HCT116 (cell line): ENCODE measurements at regions not wholly inside any gene's neighbourhood (a gene's known extent, or its start where the extent isn't known, plus 50 kb on each side); places are given as distances from the start of the nearest gene placed in this dataset.

Experiments
- ATAC-seq: fragments of 200-7000 bp; cut with Tn5 transposase; 2 replicates; pipeline ENCODE4 v1.9.1; 2020; ENCODE audit warnings: mild to moderate bottlenecking, moderate library complexity
- BruUV-seq: library from RNA; stranded (reverse); fragments of 400-500 nt; replicated peaks from 2 replicates; lab custom pipeline; 2021; lab: Mats Ljungman, UMichigan
- CTCF ChIA-PET: fragments of 300-600 bp; sonication (Branson Sonifier 250); formaldehyde crosslinking; loops from one replicate; lab custom pipeline; 2021; ENCODE audit warnings: antibody characterized with exemption; lab: Charles Lee
- POLR2A ChIA-PET: fragments of 300-600, 350-600 bp; sonication (Branson Sonifier 250); formaldehyde crosslinking; loops from one replicate; lab custom pipeline; 2021; ENCODE audit warnings: antibody characterized with exemption; lab: Charles Lee
- RAD21 ChIA-PET, 2 experiments: fragments of 300-600 bp; sonication (Branson Sonifier 250); formaldehyde crosslinking; loops; one replicate each; lab custom pipeline; 2023; ENCODE audit warnings: low total read pairs in 2 of 2; ENCODE audit not compliant: uncharacterized antibody in 2 of 2, unreplicated experiment in 2 of 2, low non-redundant PET in 1 of 2; lab: Charles Lee
- DNase-seq: peaks from one replicate; pipeline ENCODE4 v3.0.0-alpha.2; 2010; ENCODE audit warnings: low read depth, low spot score
- H2AFZ ChIP-seq: fragments of 200-600 bp; shearing (Covaris generic), sonication (generic); 2 replicates; pipeline ENCODE4 v1.6.1; 2017; ENCODE audit warnings: low read depth, mixed run types, mixed read lengths, antibody characterized with exemption, low read length; ENCODE audit not compliant: poor library complexity, severe bottlenecking
- H3K27ac ChIP-seq: 2 replicates; pipeline ENCODE4 v1.5.1; 2012; ENCODE audit warnings: low read depth, low read length
- H3K27me3 ChIP-seq: fragments of 200-600 bp; sonication (generic); 2 replicates; pipeline ENCODE4 v1.6.1; 2016; ENCODE audit warnings: mixed run types, low read length, mixed read lengths; ENCODE audit not compliant: insufficient read depth
- H3K36me3 ChIP-seq, 2 experiments: fragments of 200-500 bp in 1 of 2; fragments of 200-600 bp in 1 of 2; sonication (Bioruptor generic) in 1 of 2; sonication (generic) in 1 of 2; 2 replicates each; pipeline versions ENCODE4 v1.5.1 to v1.6.1; 2014 to 2016; ENCODE audit warnings: low read length in 2 of 2, inconsistent platforms in 1 of 2, mixed read lengths in 1 of 2, mixed run types in 1 of 2; ENCODE audit not compliant: insufficient read depth in 2 of 2, control insufficient read depth in 1 of 2
- H3K4me1 ChIP-seq, 2 experiments: fragments of 200-600 bp in 1 of 2; sonication (generic) in 1 of 2; 2 replicates each; pipeline versions ENCODE4 v1.5.1 to v1.6.1; 2012 to 2017; ENCODE audit warnings: low read length in 2 of 2, inconsistent platforms in 1 of 2, mild to moderate bottlenecking in 1 of 2, mixed read lengths in 1 of 2, mixed run types in 1 of 2, moderate library complexity in 1 of 2; ENCODE audit not compliant: insufficient read depth in 2 of 2, control insufficient read depth in 1 of 2
- H3K4me2 ChIP-seq: fragments of 200-600 bp; sonication (generic); 2 replicates; pipeline ENCODE4 v1.6.1; 2017; ENCODE audit warnings: mixed run types, low read length, mixed read lengths
- H3K4me3 ChIP-seq, 2 experiments: fragments of 200-600 bp in 1 of 2; sonication (generic) in 1 of 2; replicated peaks in 1 of 2; 2 replicates each; pipeline ENCODE4 v1.5.1; 2011 to 2016; ENCODE audit warnings: low read length in 2 of 2, control low read depth in 1 of 2, low read depth in 1 of 2, mild to moderate bottlenecking in 1 of 2, mixed read lengths in 1 of 2, mixed run types in 1 of 2
- H3K79me2 ChIP-seq: fragments of 200-600 bp; sonication (generic); 2 replicates; pipeline ENCODE4 v1.6.1; 2017; ENCODE audit warnings: mild to moderate bottlenecking, mixed run types, low read length, moderate library complexity, mixed read lengths; ENCODE audit not compliant: insufficient read depth
- H3K9ac ChIP-seq: fragments of 200-600 bp; sonication (generic); 2 replicates; pipeline ENCODE4 v1.6.1; 2016; ENCODE audit warnings: low read length, mixed read lengths
- H3K9me2 ChIP-seq: fragments of 200-600 bp; sonication (generic), shearing (Covaris generic); 2 replicates; pipeline ENCODE4 v1.6.1; 2017; ENCODE audit warnings: mixed run types, mild to moderate bottlenecking, moderate library complexity; ENCODE audit not compliant: insufficient read depth
- H3K9me3 ChIP-seq, 2 experiments: fragments of 200-500 bp in 1 of 2; fragments of 200-600 bp in 1 of 2; sonication (Bioruptor generic) in 1 of 2; sonication (generic) in 1 of 2; 2 replicates each; pipeline ENCODE4 v1.6.1; 2014 to 2017; ENCODE audit warnings: low read length in 2 of 2, mixed read lengths in 2 of 2, inconsistent platforms in 1 of 2, low read depth in 1 of 2, mild to moderate bottlenecking in 1 of 2, mixed run types in 1 of 2, moderate library complexity in 1 of 2; ENCODE audit not compliant: control insufficient read depth in 1 of 2, insufficient read depth in 1 of 2
- H4K20me1 ChIP-seq: fragments of 200-600 bp; sonication (generic), shearing (Covaris generic); 2 replicates; pipeline ENCODE4 v1.6.1; 2017; ENCODE audit warnings: mixed run types, mild to moderate bottlenecking, moderate library complexity; ENCODE audit not compliant: insufficient read depth
- EZH2 ChIP-seq: fragments of 200-600 bp; sonication (generic); IDR thresholded peaks from 2 replicates; pipeline ENCODE4 v1.6.1; 2017; ENCODE audit warnings: antibody characterized with exemption, mixed run types
- FOSL1 ChIP-seq: IDR thresholded peaks from 2 replicates; pipeline ENCODE4 v1.6.1; 2012; ENCODE audit warnings: low read depth
- POLR2AphosphoS5 ChIP-seq: IDR thresholded peaks from 2 replicates; pipeline ENCODE4 v1.6.1; 2011; ENCODE audit warnings: mild to moderate bottlenecking, low read depth, low read length, moderate library complexity
- TCF7L2 ChIP-seq: IDR thresholded peaks from 2 replicates; pipeline ENCODE4 v1.7.0; 2011; ENCODE audit warnings: borderline replicate concordance, inconsistent platforms; ENCODE audit not compliant: insufficient read depth, insufficient read length; ENCODE audit errors: extremely low read depth
- YY1 ChIP-seq: IDR thresholded peaks from 2 replicates; pipeline ENCODE4 v1.6.1; 2011; ENCODE audit warnings: low read length, low read depth, moderate library complexity, mild to moderate bottlenecking; ENCODE audit not compliant: insufficient replicate concordance; ENCODE audit errors: extremely low read depth
- ZFX ChIP-seq: fragments of 450-650 bp; IDR thresholded peaks from 2 replicates; pipeline ENCODE4 v1.6.1; 2017
- ZNF274 ChIP-seq: fragments of 200-500 bp; sonication (Bioruptor generic); IDR thresholded peaks from 2 replicates; pipeline ENCODE4 v1.6.1; 2014; ENCODE audit warnings: mild to moderate bottlenecking, low read depth, low read length, inconsistent platforms
- intact Hi-C: fragments of 100-400 bp; cut with micrococcal nuclease; formaldehyde crosslinking; loops from 2 replicates; pipeline ENCODE4 v1.10.0; 2022
- TF ChIP-seq, protein P1 (sequence below): IDR thresholded peaks from 2 replicates; pipeline ENCODE4 v1.6.1; 2012
- TF ChIP-seq, protein P2 (sequence below): IDR thresholded peaks from 2 replicates; pipeline ENCODE4 v1.6.1; 2011; ENCODE audit warnings: mild to moderate bottlenecking, low read length, moderate library complexity; ENCODE audit not compliant: insufficient replicate concordance; ENCODE audit errors: extremely low read depth
- TF ChIP-seq, protein P3 (sequence below), 3 experiments: fragments of 200-600 bp in 1 of 3; sonication (generic) in 1 of 3; IDR thresholded peaks in 2 of 3; conservative IDR thresholded peaks in 1 of 3; 2 replicates each; pipeline ENCODE4 v1.5.1; 2012 to 2017; ENCODE audit warnings: low read depth in 2 of 3, low read length in 2 of 3, antibody characterized with exemption in 1 of 3, borderline replicate concordance in 1 of 3, control low read depth in 1 of 3, mild to moderate bottlenecking in 1 of 3, mixed read lengths in 1 of 3, mixed run types in 1 of 3, moderate library complexity in 1 of 3; ENCODE audit not compliant: insufficient read depth in 1 of 3

DNA sequence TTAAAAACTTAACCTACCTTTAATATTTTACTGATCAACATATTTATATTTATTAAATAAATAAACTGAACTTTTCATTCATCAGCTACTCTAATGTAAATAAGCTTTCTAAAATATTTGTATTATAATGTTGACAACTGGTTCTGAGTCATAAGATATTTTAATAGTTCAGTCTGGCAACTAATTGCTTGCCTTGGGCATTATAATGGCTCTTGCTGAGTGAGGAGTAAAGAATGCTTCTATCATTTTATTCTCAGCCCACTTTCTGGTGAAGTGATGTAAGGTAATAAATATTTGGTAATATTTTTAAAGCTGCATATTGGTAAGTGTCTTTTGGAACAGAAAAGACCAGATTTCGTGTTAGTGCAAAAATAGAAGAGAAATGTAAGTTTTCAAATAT is 81.5 kb downstream of the DIPK2A start:
- Histone ChIP-seq H3K79me2 (no peaks in the 10 kb centered on the region), H3K9me3 (no peaks in the 10 kb centered on the region), H4K20me1 (no peaks in the 10 kb centered on the region), H3K36me3 (no peaks in the 10 kb centered on the region), H3K9me2 (no peaks in the 10 kb centered on the region), H2AFZ (no peak overlapping the region), H3K27ac (no peak overlapping the region), H3K4me3 (no peak overlapping the region), H3K27me3 (no peaks in the 10 kb centered on the region), H3K9ac (no peak overlapping the region), H3K4me2 (no peak overlapping the region), H3K4me1 (no peaks in the 10 kb centered on the region)
- DNase-seq (no peak), ATAC-seq (no peak)
- POLR2A ChIA-PET: no interaction called here
- RAD21 ChIA-PET: no interaction called here
- CTCF ChIA-PET: no interaction called here
- intact Hi-C loops: no loop called here
- TF ChIP-seq, protein P1, sequence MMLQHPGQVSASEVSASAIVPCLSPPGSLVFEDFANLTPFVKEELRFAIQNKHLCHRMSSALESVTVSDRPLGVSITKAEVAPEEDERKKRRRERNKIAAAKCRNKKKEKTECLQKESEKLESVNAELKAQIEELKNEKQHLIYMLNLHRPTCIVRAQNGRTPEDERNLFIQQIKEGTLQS: no peak
- TF ChIP-seq, protein P2, sequence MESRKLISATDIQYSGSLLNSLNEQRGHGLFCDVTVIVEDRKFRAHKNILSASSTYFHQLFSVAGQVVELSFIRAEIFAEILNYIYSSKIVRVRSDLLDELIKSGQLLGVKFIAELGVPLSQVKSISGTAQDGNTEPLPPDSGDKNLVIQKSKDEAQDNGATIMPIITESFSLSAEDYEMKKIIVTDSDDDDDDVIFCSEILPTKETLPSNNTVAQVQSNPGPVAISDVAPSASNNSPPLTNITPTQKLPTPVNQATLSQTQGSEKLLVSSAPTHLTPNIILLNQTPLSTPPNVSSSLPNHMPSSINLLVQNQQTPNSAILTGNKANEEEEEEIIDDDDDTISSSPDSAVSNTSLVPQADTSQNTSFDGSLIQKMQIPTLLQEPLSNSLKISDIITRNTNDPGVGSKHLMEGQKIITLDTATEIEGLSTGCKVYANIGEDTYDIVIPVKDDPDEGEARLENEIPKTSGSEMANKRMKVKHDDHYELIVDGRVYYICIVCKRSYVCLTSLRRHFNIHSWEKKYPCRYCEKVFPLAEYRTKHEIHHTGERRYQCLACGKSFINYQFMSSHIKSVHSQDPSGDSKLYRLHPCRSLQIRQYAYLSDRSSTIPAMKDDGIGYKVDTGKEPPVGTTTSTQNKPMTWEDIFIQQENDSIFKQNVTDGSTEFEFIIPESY: no peak
- TF ChIP-seq YY1 (no peak), EZH2 (no peak), FOSL1 (no peak), TCF7L2 (no peak), ZNF274 (no peak), ZFX (no peak), POLR2AphosphoS5 (no peak)
- TF ChIP-seq, protein P3, sequence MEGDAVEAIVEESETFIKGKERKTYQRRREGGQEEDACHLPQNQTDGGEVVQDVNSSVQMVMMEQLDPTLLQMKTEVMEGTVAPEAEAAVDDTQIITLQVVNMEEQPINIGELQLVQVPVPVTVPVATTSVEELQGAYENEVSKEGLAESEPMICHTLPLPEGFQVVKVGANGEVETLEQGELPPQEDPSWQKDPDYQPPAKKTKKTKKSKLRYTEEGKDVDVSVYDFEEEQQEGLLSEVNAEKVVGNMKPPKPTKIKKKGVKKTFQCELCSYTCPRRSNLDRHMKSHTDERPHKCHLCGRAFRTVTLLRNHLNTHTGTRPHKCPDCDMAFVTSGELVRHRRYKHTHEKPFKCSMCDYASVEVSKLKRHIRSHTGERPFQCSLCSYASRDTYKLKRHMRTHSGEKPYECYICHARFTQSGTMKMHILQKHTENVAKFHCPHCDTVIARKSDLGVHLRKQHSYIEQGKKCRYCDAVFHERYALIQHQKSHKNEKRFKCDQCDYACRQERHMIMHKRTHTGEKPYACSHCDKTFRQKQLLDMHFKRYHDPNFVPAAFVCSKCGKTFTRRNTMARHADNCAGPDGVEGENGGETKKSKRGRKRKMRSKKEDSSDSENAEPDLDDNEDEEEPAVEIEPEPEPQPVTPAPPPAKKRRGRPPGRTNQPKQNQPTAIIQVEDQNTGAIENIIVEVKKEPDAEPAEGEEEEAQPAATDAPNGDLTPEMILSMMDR (IDR thresholded peaks at IDR 0.05 in 2 of 3, conservative IDR thresholded peaks at IDR 0.05 in 1 of 3; ENCODE audit: borderline replicate concordance in 1 of 3, insufficient read depth in 1 of 3, low read depth in 2 of 3, low read length in 2 of 3): no peak
- BruUV-seq: no TSS peak
